OCI-LY3 (cell line): ENCODE measurements at regions not wholly inside any gene's neighbourhood (a gene's known extent, or its start where the extent isn't known, plus 50 kb on each side); places are given as distances from the start of the nearest gene placed in this dataset.

ENCODE experiments used
- H2AFZ ChIP-seq: fragments of 200-600, 300-600 bp; shearing (Covaris generic); 2 replicates; pipeline ENCODE4 v1.6.0; 2014; ENCODE audit warnings: antibody characterized with exemption, low read depth, low read length
- H3K27ac ChIP-seq: fragments of 200-600, 300-600 bp; sonication (generic); 2 replicates; pipeline ENCODE4 v1.5.1; 2014; ENCODE audit warnings: mild to moderate bottlenecking, low read length, moderate library complexity, mixed read lengths
- H3K27me3 ChIP-seq: fragments of 200-600, 300-600 bp; sonication (generic); 2 replicates; pipeline ENCODE4 v1.6.1; 2014; ENCODE audit warnings: low read depth, low read length, mixed read lengths
- H3K36me3 ChIP-seq: fragments of 200-600, 300-600 bp; sonication (generic); replicated peaks from 2 replicates; pipeline ENCODE3; 2014; ENCODE audit warnings: low read depth, low read length, mixed read lengths
- H3K4me1 ChIP-seq: fragments of 300-600, 200-600 bp; sonication (generic); 2 replicates; pipeline ENCODE4 v1.6.1; 2014; ENCODE audit warnings: low read length, mixed read lengths
- H3K4me2 ChIP-seq: fragments of 200-600, 300-600 bp; sonication (generic); 2 replicates; pipeline ENCODE4 v1.6.1; 2014; ENCODE audit warnings: low read length, mixed read lengths
- H3K4me3 ChIP-seq: fragments of 300-600, 200-600 bp; sonication (generic); 2 replicates; pipeline ENCODE4 v1.5.1; 2014; ENCODE audit warnings: antibody characterized with exemption, mild to moderate bottlenecking, low read length, moderate library complexity
- H3K79me2 ChIP-seq: fragments of 300-600, 200-600 bp; shearing (Covaris generic); 2 replicates; pipeline ENCODE4 v1.6.1; 2014; ENCODE audit warnings: mild to moderate bottlenecking, low read length, mixed read lengths
- H3K9ac ChIP-seq: fragments of 300-600, 200-600 bp; shearing (Covaris generic); 2 replicates; pipeline ENCODE4 v1.6.0; 2014; ENCODE audit warnings: mild to moderate bottlenecking, low read length, moderate library complexity
- H3K9me3 ChIP-seq: fragments of 200-600, 300-600 bp; shearing (Covaris generic); 2 replicates; pipeline ENCODE4 v1.6.1; 2014; ENCODE audit warnings: low read length, mixed read lengths; ENCODE audit not compliant: insufficient read depth
- H4K20me1 ChIP-seq: fragments of 200-600, 300-600 bp; sonication (generic); 2 replicates; pipeline ENCODE4 v1.6.1; 2016; ENCODE audit warnings: low read length, mixed read lengths; ENCODE audit not compliant: insufficient read depth
- CTCF ChIP-seq: fragments of 200-600, 300-600 bp; sonication (generic); IDR thresholded peaks from 2 replicates; pipeline ENCODE4 v1.5.1; 2014; ENCODE audit warnings: antibody characterized with exemption, low read length, low read depth
- EZH2phosphoT487 ChIP-seq: fragments of 200-600 bp; shearing (Covaris generic); IDR thresholded peaks from 2 replicates; pipeline ENCODE4 v1.6.1; 2018; ENCODE audit warnings: antibody characterized with exemption, mixed run types, low read depth

GRCh38 chr13:40331802-40332201 is 334.6 kb downstream of the FOXO1 start:
- no peak overlapping the region for H3K9ac ChIP-seq
- no peaks in the 10 kb centered on the region for H3K36me3 ChIP-seq
- TF ChIP-seq EZH2phosphoT487 (no peak), CTCF (no peak)
- H3K27ac ChIP-seq = no peak overlapping the region
- no peak overlapping the region for H3K4me2 ChIP-seq
- no peaks in the 10 kb centered on the region for H3K27me3 ChIP-seq
- no peaks in the 10 kb centered on the region for H3K9me3 ChIP-seq
- no peaks in the 10 kb centered on the region for H4K20me1 ChIP-seq
- no peaks in the 10 kb centered on the region for H3K79me2 ChIP-seq
- no peak overlapping the region for H2AFZ ChIP-seq
- peaks cover 10% of the 10 kb centered on the region for H3K4me1 ChIP-seq
- no peak overlapping the region for H3K4me3 ChIP-seq

- Histone ChIP-seq H3K79me2 (no peaks in the 10 kb centered on the region), H3K4me2 (no peak overlapping the region), H3K9me3 (no peaks in the 10 kb centered on the region), H3K9ac (no peak overlapping the region), H4K20me1 (no peaks in the 10 kb centered on the region), H3K36me3 (no peaks in the 10 kb centered on the region), H3K27ac (no peak overlapping the region), H2AFZ (no peak overlapping the region), H3K27me3 (no peaks in the 10 kb centered on the region), H3K4me3 (no peak overlapping the region), H3K4me1 (peaks cover 16% of the 10 kb centered on the region)
- TF ChIP-seq CTCF (no peak), EZH2phosphoT487 (no peak)
Observed at GRCh38 chr13:40333226-40333625, 333.2 kb downstream of the FOXO1 start.

- TF ChIP-seq EZH2phosphoT487 = no peak
- TF ChIP-seq CTCF = no peak
- no peak overlapping the region for H3K27ac ChIP-seq
- no peak overlapping the region for H3K4me2 ChIP-seq
- H2AFZ ChIP-seq = no peak overlapping the region
- no peak overlapping the region for H3K4me3 ChIP-seq
- H3K36me3 ChIP-seq = no peaks in the 10 kb centered on the region
- no peaks in the 10 kb centered on the region for H3K27me3 ChIP-seq
- H3K9ac ChIP-seq = no peak overlapping the region
- H3K9me3 ChIP-seq = no peaks in the 10 kb centered on the region
- peaks cover 16% of the 10 kb centered on the region for H3K4me1 ChIP-seq
- no peaks in the 10 kb centered on the region for H4K20me1 ChIP-seq
- no peaks in the 10 kb centered on the region for H3K79me2 ChIP-seq
Observed at GRCh38 chr13:40334031-40334430, 332.4 kb downstream of the FOXO1 start.

GRCh38 chr13:40334616-40335015 is 331.8 kb downstream of the FOXO1 start:
- Histone ChIP-seq H3K4me3 (no peak overlapping the region), H3K79me2 (no peaks in the 10 kb centered on the region), H3K9ac (no peak overlapping the region), H3K36me3 (no peaks in the 10 kb centered on the region), H3K4me2 (no peak overlapping the region), H2AFZ (no peak overlapping the region), H3K27ac (no peak overlapping the region), H4K20me1 (no peaks in the 10 kb centered on the region), H3K4me1 (peaks cover 12% of the 10 kb centered on the region), H3K27me3 (no peaks in the 10 kb centered on the region), H3K9me3 (no peaks in the 10 kb centered on the region)
- TF ChIP-seq EZH2phosphoT487 (no peak), CTCF (no peak)
